OCI-LY7 (cell line): ENCODE measurements at regions not wholly inside any gene's neighbourhood (a gene's known extent, or its start where the extent isn't known, plus 50 kb on each side); places are given as distances from the start of the nearest gene placed in this dataset.

ENCODE experiments used
- CTCF ChIP-seq: fragments of 200-600 bp; sonication (generic); conservative IDR thresholded peaks from 2 replicates; pipeline ENCODE4 v1.5.1; 2014; ENCODE audit warnings: mild to moderate bottlenecking, antibody characterized with exemption, low read length, moderate library complexity, mixed read lengths
- EZH2phosphoT487 ChIP-seq: fragments of 200-600 bp; sonication (generic); IDR thresholded peaks from 2 replicates; pipeline ENCODE4 v1.6.1; 2018; ENCODE audit warnings: low read depth, borderline replicate concordance, mild to moderate bottlenecking, mixed run types, antibody characterized with exemption, low read length, moderate library complexity, mixed read lengths

GRCh38 chr6:147951726-147952125 lies 390.9 kb upstream of the SASH1 start:
- TF ChIP-seq CTCF (no peak), EZH2phosphoT487 (no peak)
